Sigmoid colon (tissue), 6 donors: ENCODE measurements at regions not wholly inside any gene's neighbourhood (a gene's known extent, or its start where the extent isn't known, plus 50 kb on each side); places are given as distances from the start of the nearest gene placed in this dataset.

Experiments used
- DNase-seq: peaks from one replicate; pipeline ENCODE4 v3.0.0-alpha.2; 2019
- H3K27ac ChIP-seq, 4 donors: fragments of 200-600 bp; sonication (generic); one replicate each; pipeline ENCODE4 v1.5.1; 2016 to 2019; ENCODE audit warnings: mild to moderate bottlenecking in 1 of 4
- H3K27me3 ChIP-seq, 3 donors: fragments of 200-600 bp; sonication (generic); one replicate each; pipeline ENCODE4 v1.5.1; 2019; ENCODE audit warnings: mild to moderate bottlenecking in 1 of 3
- H3K36me3 ChIP-seq, 4 donors: fragments of 200-600 bp; sonication (generic); one replicate each; pipeline ENCODE4 v1.5.1; 2016 to 2019
- H3K4me1 ChIP-seq, 4 donors: fragments of 200-600 bp; sonication (generic); one replicate each; pipeline ENCODE4 v1.5.1; 2017 to 2019
- H3K4me3 ChIP-seq, 4 donors: fragments of 200-600 bp; sonication (generic); one replicate each; pipeline ENCODE4 v1.5.1; 2017 to 2019; ENCODE audit warnings: mild to moderate bottlenecking in 2 of 4, moderate library complexity in 1 of 4
- H3K9me3 ChIP-seq, 4 donors: fragments of 200-600 bp in 3 of 4; sonication (generic) in 3 of 4; one replicate each; pipeline versions ENCODE4 v1.5.1 to v1.6.1; 2013 to 2019
- CTCF ChIP-seq, 4 experiments: fragments of 450-650 bp in 3 of 4; fragments of 200-600 bp in 1 of 4; IDR thresholded peaks; one replicate each; pipeline ENCODE4 v1.5.1; 2016 to 2019; ENCODE audit warnings: antibody characterized with exemption in 4 of 4, mild to moderate bottlenecking in 3 of 4, moderate library complexity in 2 of 4
- EP300 ChIP-seq, 4 donors: sonication (generic); formaldehyde crosslinking; IDR thresholded peaks; one replicate each; pipeline ENCODE4 v1.6.1; 2017; ENCODE audit warnings: antibody characterized with exemption in 4 of 4
- POLR2A ChIP-seq, 2 donors: fragments of 450-650 bp; IDR thresholded peaks; one replicate each; pipeline ENCODE4 v1.6.1; 2016; ENCODE audit warnings: antibody characterized with exemption in 2 of 2, mild to moderate bottlenecking in 2 of 2, moderate library complexity in 2 of 2
- POLR2AphosphoS5 ChIP-seq, 4 donors: sonication (generic); formaldehyde crosslinking; IDR thresholded peaks; one replicate each; pipeline ENCODE4 v1.6.1; 2017; ENCODE audit warnings: antibody characterized with exemption in 4 of 4
- WGBS, 2 donors: extraction: QIAGEN DNeasy Blood & Tissue Kit; methylation state at CpG; one replicate each; pipeline ENCODE4 v1.1.7; 2013; 5-methylcytosine and 5-hydroxymethylcytosine counted together
- intact Hi-C: fragments of 100-400 bp; cut with DNase I; formaldehyde crosslinking; loops from one replicate; pipeline ENCODE4 v1.15.1; 2023
- donor health status: healthy with polysubstance abuse.
- donor health status: healthy.

DNA sequence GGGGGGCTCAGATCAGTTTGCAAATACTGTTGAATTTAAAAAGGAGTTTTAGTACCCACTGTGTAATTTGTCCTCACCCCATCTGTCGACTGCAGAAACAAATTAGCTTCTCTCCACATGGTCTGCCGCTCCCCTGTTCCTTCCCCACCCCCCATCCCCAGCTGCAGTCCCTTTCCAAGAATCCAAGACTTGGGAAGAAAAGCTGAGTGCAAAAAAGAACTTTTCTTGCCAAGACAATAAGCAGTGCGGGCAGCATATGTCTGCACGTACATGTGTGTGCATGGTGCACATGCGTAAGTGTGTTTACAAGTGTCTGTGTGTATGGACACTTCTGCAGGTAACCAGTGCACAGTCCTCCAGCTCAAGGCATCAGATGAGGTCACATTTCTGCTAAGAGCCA is 125.7 kb upstream of the SMIM23 start:
- intact Hi-C loops: no loop called here
- no peak for DNase-seq

GRCh38 chr5:171660434-171660833 is 125.2 kb upstream of the SMIM23 start:
- H3K4me3 ChIP-seq: no peak overlapping the region
- no peak for DNase-seq
- intact Hi-C loops: no loop called here

More for the DNA sequence above, 125.7 kb upstream of the SMIM23 start:
- 77 to 84% methylated on average over 5 of the region's 5 CpGs for WGBS, 2 donors
- Histone ChIP-seq H3K27me3 (no peaks in the 10 kb centered on the region), H3K27ac (no peak overlapping the region), H3K4me1 (peaks cover 0 to 17% (median 9%) of the 10 kb centered on the region in 4 donors), H3K36me3 (no peaks in the 10 kb centered on the region), H3K4me3 (no peak overlapping the region), H3K9me3 (no peaks in the 10 kb centered on the region)
- no peak for TF ChIP-seq CTCF (IDR thresholded peaks at IDR 0.05)
- TF ChIP-seq POLR2AphosphoS5 (IDR thresholded peaks at IDR 0.05): no peak
- no peak for TF ChIP-seq EP300 (IDR thresholded peaks at IDR 0.05)
- TF ChIP-seq POLR2A (IDR thresholded peaks at IDR 0.05): no peak

DNA sequence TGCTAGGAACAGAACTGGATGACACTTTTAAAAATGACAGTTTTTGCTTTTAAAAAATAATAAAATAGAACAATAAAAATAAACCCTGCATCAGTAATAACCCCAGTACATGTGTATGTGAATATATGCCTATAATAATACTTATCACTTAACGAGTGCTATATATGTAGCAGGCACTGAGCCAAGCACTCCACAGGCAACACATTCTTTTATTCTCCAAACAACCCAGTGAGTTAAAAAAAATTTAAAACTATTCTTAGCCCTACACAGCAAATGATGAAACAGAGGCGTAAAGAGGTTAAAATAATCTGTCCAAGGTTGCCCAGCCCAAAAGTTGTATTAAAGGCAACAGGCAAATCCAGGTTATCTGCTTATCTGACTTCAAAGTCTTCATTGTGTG is 124.5 kb upstream of the SMIM23 start:
- TF ChIP-seq POLR2A (IDR thresholded peaks at IDR 0.05): no peak
- no peak for TF ChIP-seq POLR2AphosphoS5 (IDR thresholded peaks at IDR 0.05)
- TF ChIP-seq CTCF (IDR thresholded peaks at IDR 0.05): no peak
- TF ChIP-seq EP300 (IDR thresholded peaks at IDR 0.05): no peak
- H3K27ac ChIP-seq: no peak overlapping the region

More at GRCh38 chr5:171660434-171660833, 125.2 kb upstream of the SMIM23 start:
- Histone ChIP-seq H3K27me3 (no peaks in the 10 kb centered on the region), H3K4me1 (peaks cover 0 to 17% (median 9%) of the 10 kb centered on the region in 4 donors), H3K36me3 (no peaks in the 10 kb centered on the region), H3K9me3 (no peaks in the 10 kb centered on the region), H3K27ac (peak overlapping the region in 1 of 4 donors; percentile 12)
- TF ChIP-seq POLR2A (IDR thresholded peaks at IDR 0.05): no peak
- TF ChIP-seq CTCF (IDR thresholded peaks at IDR 0.05): no peak
- TF ChIP-seq POLR2AphosphoS5 (IDR thresholded peaks at IDR 0.05): no peak
- no peak for TF ChIP-seq EP300 (IDR thresholded peaks at IDR 0.05)
- WGBS, 2 donors: 62 to 73% methylated on average over 9 of the region's 9 CpGs

GRCh38 chr5:171663311-171664085 is 122.1 kb upstream of the SMIM23 start:
- Histone ChIP-seq H3K4me1 (peaks cover 0 to 27% (median 14%) of the 10 kb centered on the region in 4 donors), H3K36me3 (no peaks in the 10 kb centered on the region), H3K27me3 (no peaks in the 10 kb centered on the region), H3K9me3 (no peaks in the 10 kb centered on the region), H3K27ac (no peak overlapping the region), H3K4me3 (no peak overlapping the region)
- intact Hi-C loops: no loop called here
- WGBS, 2 donors: 84 to 85% methylated on average over 9 of the region's 9 CpGs
- DNase-seq: no peak
- TF ChIP-seq POLR2A (IDR thresholded peaks at IDR 0.05) (no peak), EP300 (IDR thresholded peaks at IDR 0.05) (no peak), CTCF (IDR thresholded peaks at IDR 0.05) (no peak), POLR2AphosphoS5 (IDR thresholded peaks at IDR 0.05) (no peak)

More for the DNA sequence above, 124.5 kb upstream of the SMIM23 start:
- intact Hi-C loops: no loop called here
- DNase-seq: no peak
- H3K4me3 ChIP-seq: no peak overlapping the region
- H3K4me1 ChIP-seq: peaks cover 0 to 17% (median 9%) of the 10 kb centered on the region in 4 donors
- H3K27me3 ChIP-seq: no peaks in the 10 kb centered on the region
- H3K36me3 ChIP-seq: no peaks in the 10 kb centered on the region
- 44 to 64% methylated on average over 2 of the region's 2 CpGs for WGBS, 2 donors
- no peaks in the 10 kb centered on the region for H3K9me3 ChIP-seq
